ENCODE measurements at regions not wholly inside any gene's neighbourhood (a gene's known extent, or its start where the extent isn't known, plus 50 kb on each side); places are given as distances from the start of the nearest gene placed in this dataset.

DNA sequence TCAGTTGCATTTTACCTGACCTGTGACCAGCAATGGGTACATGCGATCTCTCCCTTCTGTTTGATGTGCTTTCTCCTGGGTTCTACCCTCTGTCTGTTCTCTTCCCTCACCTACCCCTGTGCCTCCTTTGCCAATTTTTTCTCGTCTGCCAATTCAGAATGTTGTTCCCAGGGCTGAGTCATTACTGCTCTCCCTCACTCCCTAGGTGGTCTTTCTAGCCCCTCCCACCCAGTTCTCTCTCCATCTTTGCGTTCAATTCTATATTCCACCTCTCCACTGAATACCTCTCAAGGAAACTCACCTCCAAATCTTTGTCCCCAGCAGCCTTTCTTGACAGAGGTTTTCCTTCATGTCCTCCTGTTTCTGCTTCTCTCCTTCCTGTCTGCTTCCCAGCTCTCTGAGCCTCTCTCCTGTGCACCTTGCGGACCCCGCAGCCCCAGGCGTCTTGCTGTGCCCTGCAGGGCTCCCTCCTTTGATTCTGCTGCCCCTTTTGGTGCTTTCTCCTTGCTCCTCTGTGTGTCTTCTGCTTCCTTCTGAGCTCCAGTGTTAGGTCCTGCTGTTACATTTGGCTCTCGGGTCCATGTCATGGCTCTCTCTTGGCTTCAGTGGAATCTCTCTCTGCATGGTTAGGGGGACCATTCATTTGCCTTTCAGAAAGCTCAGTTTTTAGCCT, 398.2 kb upstream of the TPM1 start:
- ATAC-seq (ENCODE audit: low read depth): no peak
- H3K4me3 Mint-ChIP-seq: no peak overlapping the region
- ChIA-PET CTCF (no interaction called here), POLR2A (no interaction called here)
- H3K27me3 Mint-ChIP-seq: peaks cover 2% of the 10 kb centered on the region
- no peak for DNase-seq
- no peak for TF ChIP-seq CTCF (IDR thresholded peaks at IDR 0.05)
- no peaks in the 10 kb centered on the region for H3K36me3 Mint-ChIP-seq (ENCODE audit: low read depth)
- no peak overlapping the region for H3K27ac Mint-ChIP-seq
- no peaks in the 10 kb centered on the region for H3K9me3 Mint-ChIP-seq
- intact Hi-C loops (cut with micrococcal nuclease): no loop called here
- H3K4me1 Mint-ChIP-seq: no peaks in the 10 kb centered on the region

DNA sequence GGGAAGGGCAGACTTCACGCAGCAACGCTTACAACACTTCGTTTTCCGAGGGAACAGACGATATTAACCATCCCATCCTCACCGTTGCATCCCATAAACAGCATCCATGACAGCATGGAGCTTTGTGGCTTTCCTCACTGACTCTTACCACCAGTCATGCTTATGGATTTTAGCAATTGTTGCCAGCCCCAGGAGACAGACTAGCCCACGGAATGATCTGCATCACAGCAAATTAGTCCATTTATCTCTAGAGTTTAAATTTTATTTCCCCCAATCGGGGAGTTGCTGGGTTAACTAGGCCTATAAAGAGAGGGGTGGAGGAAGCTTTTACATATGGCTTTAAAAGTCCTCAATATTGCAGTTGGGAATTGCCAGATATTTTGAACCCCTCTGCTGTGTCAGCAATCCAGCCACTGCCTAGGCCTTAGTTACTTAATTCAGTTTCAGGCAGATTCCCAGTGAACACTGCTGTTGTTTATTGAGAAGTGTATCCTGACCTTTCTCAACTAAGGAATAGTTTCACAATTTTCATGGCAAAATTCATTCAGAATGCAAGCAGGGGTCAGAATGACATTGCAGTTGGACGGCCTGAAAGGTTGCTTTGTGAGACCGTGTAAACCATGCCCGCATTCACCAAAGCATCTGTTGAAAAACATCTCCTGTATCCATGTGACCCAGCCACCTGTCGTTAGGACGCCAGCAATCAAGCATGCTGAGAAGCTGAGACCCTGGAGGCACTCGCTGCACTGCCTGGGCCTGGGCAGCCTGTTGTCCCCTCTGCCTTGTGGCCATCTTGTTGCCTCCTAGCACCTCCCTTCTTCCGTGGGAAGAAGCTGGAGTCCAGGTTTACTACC, 397.4 kb upstream of the TPM1 start:
- no peak for TF ChIP-seq CTCF (IDR thresholded peaks at IDR 0.05)
- CTCF ChIA-PET: no interaction called here
- Mint-ChIP-seq H3K9me3 (no peaks in the 10 kb centered on the region), H3K4me3 (no peak overlapping the region), H3K27ac (no peak overlapping the region), H3K36me3 (ENCODE audit: low read depth) (no peaks in the 10 kb centered on the region), H3K27me3 (peaks cover 2% of the 10 kb centered on the region), H3K4me1 (no peaks in the 10 kb centered on the region)
- intact Hi-C loops (cut with micrococcal nuclease): no loop called here
- ATAC-seq (ENCODE audit: low read depth): no peak
- no peak for DNase-seq
- POLR2A ChIA-PET: no interaction called here

DNA sequence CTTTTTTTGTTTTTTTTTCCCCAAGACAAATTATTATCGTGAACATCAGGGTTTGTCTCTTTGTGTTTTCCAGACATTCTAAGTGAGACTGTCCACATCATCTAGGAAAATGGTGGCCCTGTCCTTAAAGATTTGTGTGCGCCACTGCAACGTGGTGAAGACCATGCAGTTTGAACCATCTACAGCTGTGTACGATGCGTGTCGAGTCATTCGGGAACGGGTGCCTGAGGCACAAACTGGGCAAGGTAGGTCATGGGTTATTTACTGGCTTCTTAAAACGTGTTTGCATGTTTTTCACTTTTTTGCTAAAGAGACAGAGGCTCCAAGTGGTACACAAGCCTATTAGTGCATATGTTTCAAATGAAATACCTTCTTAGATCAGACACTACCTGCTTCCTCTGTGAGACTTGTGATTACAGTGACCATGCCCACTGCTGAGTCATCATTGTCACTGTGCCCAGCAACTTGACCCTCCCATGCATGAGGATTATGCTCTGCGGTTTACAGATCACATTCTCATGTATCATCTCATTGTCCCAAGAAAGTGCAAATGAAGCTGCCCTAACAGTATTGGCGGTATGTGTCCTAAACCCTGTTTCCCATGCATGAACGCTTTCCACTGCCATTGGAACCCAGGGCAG, 395.2 kb upstream of the TPM1 start:
- intact Hi-C loops (cut with micrococcal nuclease): no loop called here
- DNase-seq (no peak), ATAC-seq (ENCODE audit: low read depth) (no peak)
- Mint-ChIP-seq H3K4me3 (no peak overlapping the region), H3K36me3 (ENCODE audit: low read depth) (no peaks in the 10 kb centered on the region), H3K4me1 (no peaks in the 10 kb centered on the region), H3K9me3 (no peaks in the 10 kb centered on the region), H3K27ac (no peak overlapping the region), H3K27me3 (peaks cover 2% of the 10 kb centered on the region)
- ChIA-PET CTCF (no interaction called here), POLR2A (no interaction called here)
- no peak for TF ChIP-seq CTCF (IDR thresholded peaks at IDR 0.05)

- Mint-ChIP-seq H3K4me1 (no peaks in the 10 kb centered on the region), H3K27ac (no peak overlapping the region), H3K27me3 (peaks cover 2% of the 10 kb centered on the region), H3K9me3 (no peaks in the 10 kb centered on the region), H3K4me3 (no peak overlapping the region), H3K36me3 (ENCODE audit: low read depth) (no peaks in the 10 kb centered on the region)
- ATAC-seq (ENCODE audit: low read depth) (no peak), DNase-seq (no peak)
- TF ChIP-seq CTCF (IDR thresholded peaks at IDR 0.05): no peak
- ChIA-PET CTCF (no interaction called here), POLR2A (no interaction called here)
- intact Hi-C loops (cut with micrococcal nuclease): no loop called here
Measured at GRCh38 chr15:62647843-62648505, 394.6 kb upstream of the TPM1 start.

GRCh38 chr15:62648954-62649353, 393.6 kb upstream of the TPM1 start:
- ATAC-seq (ENCODE audit: low read depth): no peak
- Mint-ChIP-seq H3K27me3 (peaks cover 2% of the 10 kb centered on the region), H3K4me3 (no peak overlapping the region), H3K9me3 (no peaks in the 10 kb centered on the region), H3K27ac (no peak overlapping the region), H3K4me1 (no peaks in the 10 kb centered on the region), H3K36me3 (ENCODE audit: low read depth) (no peaks in the 10 kb centered on the region)
- CTCF ChIA-PET: no interaction called here
- POLR2A ChIA-PET: no interaction called here
- TF ChIP-seq CTCF (IDR thresholded peaks at IDR 0.05): no peak
- intact Hi-C loops (cut with micrococcal nuclease): no loop called here
- no peak for DNase-seq
